Stimulated activated CD8-positive, alpha-beta memory T cell treated with anti-CD3 and anti-CD28 coated beads, Interleukin-4, amount 100 ng/mL, for 24 hours (primary cell): ENCODE measurements at regions not wholly inside any gene's neighbourhood (a gene's known extent, or its start where the extent isn't known, plus 50 kb on each side); places are given as distances from the start of the nearest gene placed in this dataset.
"Not testable (repeated sequence)": the region's sequence is repeated elsewhere in the genome, so short reads cannot be mapped to it uniquely, and the experiment has no call there.

ENCODE experiments used
- DNase-seq: peaks from one replicate; pipeline ENCODE4 v3.0.0-alpha.2; 2020; ENCODE audit warnings: low read depth

GRCh38 chr12:60714141-60714900, 1118.5 kb downstream of the SLC16A7 start:
- DNase-seq, result no peak

- no peak for DNase-seq
Observed at GRCh38 chr12:60724475-60724874, 1128.6 kb downstream of the SLC16A7 start.

GRCh38 chr12:60724984-60725383, 1129.2 kb downstream of the SLC16A7 start:
- no peak for DNase-seq

- no peak for DNase-seq
Observed at GRCh38 chr12:60752589-60752988, 1156.8 kb downstream of the SLC16A7 start.

GRCh38 chr12:60758224-60758623, 1162.4 kb downstream of the SLC16A7 start:
- DNase-seq, result no peak

- DNase-seq, result no peak
Observed at GRCh38 chr12:60760965-60761364, 1165.1 kb downstream of the SLC16A7 start.

GRCh38 chr12:60801166-60801565, 1205.3 kb downstream of the SLC16A7 start:
- DNase-seq, result not testable (repeated sequence)

GRCh38 chr12:60803147-60803546, 1207.3 kb downstream of the SLC16A7 start:
- DNase-seq, result no peak

GRCh38 chr12:60805364-60805763, 1209.5 kb downstream of the SLC16A7 start:
- DNase-seq, result no peak

GRCh38 chr12:60819794-60820193, 1224.0 kb downstream of the SLC16A7 start:
- no peak for DNase-seq

GRCh38 chr12:60822580-60822979, 1226.8 kb downstream of the SLC16A7 start:
- DNase-seq, result no peak

- no peak for DNase-seq
Observed at GRCh38 chr12:60830381-60830780, 1234.6 kb downstream of the SLC16A7 start.

- DNase-seq, result no peak
Observed at GRCh38 chr12:60832290-60832689, 1236.5 kb downstream of the SLC16A7 start.

- no peak for DNase-seq
Observed at GRCh38 chr12:60834372-60834771, 1238.5 kb downstream of the SLC16A7 start.

- DNase-seq, result no peak
Observed at GRCh38 chr12:60834806-60835205, 1239.0 kb downstream of the SLC16A7 start.

GRCh38 chr12:60836651-60837050, 1240.8 kb downstream of the SLC16A7 start:
- no peak for DNase-seq

GRCh38 chr12:60842181-60842580, 1246.4 kb downstream of the SLC16A7 start:
- DNase-seq, result no peak

GRCh38 chr12:60844101-60844500, 1248.3 kb downstream of the SLC16A7 start:
- DNase-seq, result no peak

- DNase-seq, result no peak
Observed at GRCh38 chr12:60844875-60845274, 1249.0 kb downstream of the SLC16A7 start.

GRCh38 chr12:60845696-60846095, 1249.9 kb downstream of the SLC16A7 start:
- DNase-seq, result no peak

GRCh38 chr12:60847281-60847680, 1251.5 kb downstream of the SLC16A7 start:
- DNase-seq, result no peak

GRCh38 chr12:60849723-60850122, 1253.9 kb downstream of the SLC16A7 start:
- no peak for DNase-seq

- no peak for DNase-seq
Observed at GRCh38 chr12:60853407-60853806, 1257.6 kb downstream of the SLC16A7 start.

- DNase-seq, result no peak
Observed at GRCh38 chr12:60863421-60863820, 1267.6 kb downstream of the SLC16A7 start.
